GM21786 (cell line): ENCODE measurements at regions not wholly inside any gene's neighbourhood (a gene's known extent, or its start where the extent isn't known, plus 50 kb on each side); places are given as distances from the start of the nearest gene placed in this dataset.

Experiments used
- ATAC-seq: cut with Tn5 transposase; IDR thresholded peaks from one replicate; pipeline ENCODE4 v1.9.1; 2021; ENCODE audit not compliant: unreplicated experiment

DNA sequence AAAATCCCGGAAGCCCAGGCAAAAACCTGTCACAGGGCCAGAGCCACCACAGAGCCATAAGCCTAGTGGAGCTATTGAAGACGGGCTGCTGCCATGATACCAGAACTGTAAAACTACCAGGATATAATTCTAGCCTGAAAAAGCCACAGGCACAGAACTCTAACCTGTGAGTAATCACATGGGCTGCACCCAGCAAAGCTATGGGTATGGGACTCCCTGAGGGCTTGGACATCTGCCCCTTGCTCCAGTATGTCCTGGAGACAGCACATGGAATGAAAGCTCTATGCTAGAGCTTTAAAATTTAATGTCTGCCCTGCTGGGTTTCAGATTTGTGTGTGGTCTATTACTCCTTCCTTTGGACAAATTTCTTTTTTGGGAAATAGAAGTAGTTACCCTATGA, 2183.6 kb upstream of the CELF4 start:
- no peak for ATAC-seq

DNA sequence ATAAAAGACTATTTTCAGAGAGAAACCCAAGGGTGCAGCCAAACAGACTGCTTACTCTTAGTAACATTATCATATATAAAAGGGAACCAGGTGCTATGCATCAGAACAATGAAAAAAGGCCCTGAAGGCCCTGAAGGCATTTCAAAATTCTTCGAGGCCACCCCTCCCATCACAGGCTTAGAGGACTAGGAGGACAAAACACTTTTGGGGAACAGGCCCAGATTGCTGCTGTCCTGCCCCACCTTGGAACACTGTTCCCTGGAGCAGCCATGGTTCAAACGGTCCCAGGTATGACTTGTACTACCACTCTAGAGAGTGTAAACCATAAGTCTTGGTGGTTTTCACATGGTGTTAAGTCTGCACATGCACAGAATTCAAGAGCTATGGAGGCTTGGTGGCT, 2183.1 kb upstream of the CELF4 start:
- no peak for ATAC-seq

DNA sequence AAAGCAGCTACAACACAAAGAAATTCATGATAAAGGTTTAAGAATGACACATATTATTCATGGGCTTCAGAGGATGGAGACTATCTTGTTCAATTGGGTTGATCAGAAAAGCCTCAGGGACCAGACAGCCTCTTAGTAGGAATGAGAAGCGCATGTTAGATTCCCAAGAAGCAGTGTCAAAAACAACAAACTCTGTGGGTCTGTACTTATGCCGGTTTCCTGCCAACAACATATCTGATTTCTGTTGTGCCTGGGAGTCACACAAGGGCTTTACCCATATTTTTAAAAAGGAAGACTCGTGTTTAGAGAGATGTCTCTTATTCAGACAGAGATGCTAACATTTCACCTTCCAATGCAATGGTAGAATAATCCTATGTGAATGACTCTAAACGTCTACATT, 2180.6 kb upstream of the CELF4 start:
- ATAC-seq: no peak

DNA sequence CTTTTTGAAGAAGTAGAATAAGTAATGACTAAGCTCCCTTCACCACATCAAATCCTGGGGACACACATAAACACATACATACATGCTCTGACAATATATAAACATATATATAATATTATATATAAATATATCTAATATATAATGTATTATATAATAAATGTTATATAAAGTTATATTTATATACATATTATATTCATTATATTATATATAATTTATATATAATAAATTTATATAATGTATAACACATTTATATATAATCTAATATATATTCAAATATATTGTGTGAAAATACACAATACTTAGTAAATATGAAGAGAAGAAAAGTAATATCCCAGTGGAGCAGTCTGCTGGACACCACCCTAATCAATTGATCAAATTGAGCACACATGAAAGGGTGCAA, 2177.9 kb upstream of the CELF4 start:
- no peak for ATAC-seq

DNA sequence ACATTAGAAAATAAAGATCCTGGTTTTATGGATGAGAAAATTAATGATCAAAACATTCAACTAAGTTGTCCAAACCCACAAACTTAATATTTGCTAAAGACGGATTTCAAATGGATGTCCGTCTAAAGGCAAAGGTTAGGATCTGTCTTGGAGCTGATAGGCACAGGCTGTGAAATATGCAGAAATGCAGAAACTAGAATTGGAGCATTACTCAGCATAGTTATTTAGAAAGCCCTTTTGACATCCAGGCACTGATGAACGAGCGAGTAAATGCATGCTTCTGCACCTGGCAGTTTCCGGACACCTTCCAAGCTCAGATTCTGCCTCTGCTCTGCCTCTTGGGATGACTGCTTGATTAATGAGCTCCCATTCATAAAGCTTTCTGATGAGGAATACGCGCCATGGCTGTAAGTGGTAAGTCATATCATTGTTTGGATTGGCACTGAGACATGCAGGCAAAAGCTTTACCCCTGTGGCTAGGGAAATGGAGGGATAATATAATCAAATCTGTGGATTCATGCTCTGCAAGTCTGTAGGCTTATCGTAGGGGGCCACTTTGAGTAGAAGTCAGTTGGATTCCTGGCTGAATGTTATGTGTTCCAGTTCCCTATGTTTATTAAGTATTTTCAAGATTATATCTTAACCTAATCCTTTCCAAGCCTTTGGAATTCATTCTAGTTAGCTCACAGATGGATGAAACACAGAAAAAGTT, 2176.3 kb upstream of the CELF4 start:
- no peak for ATAC-seq

DNA sequence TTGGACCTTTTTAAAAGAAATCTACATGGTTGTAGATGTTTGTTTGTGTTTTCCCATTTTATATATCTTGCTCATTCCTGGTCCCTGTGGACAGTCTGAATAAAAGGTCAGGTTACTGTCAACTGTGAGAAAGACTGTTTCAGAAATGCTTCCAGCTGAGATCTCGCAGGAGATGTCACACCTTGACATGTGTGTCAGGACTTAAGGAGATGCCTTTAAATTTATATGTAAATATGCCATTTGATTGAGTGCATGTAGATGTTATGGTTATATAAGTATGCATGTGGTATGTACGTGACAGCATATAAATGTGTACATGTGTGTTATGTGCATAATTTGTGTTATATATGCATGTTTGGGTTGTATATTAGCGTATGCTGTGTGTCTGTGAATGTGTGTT, 2172.3 kb upstream of the CELF4 start:
- ATAC-seq: no peak

DNA sequence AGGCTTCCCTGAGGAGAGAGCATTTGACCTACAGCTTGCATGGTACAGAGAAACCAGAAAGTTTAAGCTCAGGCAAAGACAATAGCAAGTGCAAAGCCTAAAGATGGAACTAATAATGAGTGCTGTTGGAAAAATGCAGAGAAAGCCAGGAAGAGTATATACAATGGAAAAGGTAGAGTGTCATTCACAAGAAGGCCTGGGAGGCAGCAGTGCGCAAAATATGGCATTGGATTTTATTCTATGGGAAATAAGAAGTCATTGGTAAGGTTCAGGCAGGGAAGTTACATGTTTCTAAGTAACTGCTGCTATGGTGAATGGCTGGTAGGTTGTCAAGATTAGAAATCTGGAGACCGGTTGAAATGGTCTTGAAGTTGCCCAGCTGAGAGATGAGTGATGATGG, 2167.3 kb upstream of the CELF4 start:
- ATAC-seq: no peak

DNA sequence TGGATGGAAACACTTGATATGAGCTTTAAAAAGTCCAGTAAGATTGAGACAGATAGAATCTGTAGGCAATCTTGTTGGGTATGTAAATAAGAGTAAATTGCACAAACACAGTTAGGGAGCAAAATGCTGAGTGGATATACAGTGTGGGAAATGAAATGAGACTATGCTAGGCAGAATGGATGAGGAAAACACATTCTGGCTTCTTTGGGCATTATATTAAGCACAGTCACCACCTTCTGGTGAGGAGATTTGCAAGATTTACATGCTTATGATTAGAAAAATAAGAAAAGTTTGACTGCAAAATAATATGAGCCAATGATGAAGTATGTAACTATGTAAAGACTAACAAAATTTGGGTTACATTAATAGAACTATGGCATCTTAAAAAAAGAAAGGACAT, 2165.0 kb upstream of the CELF4 start:
- ATAC-seq: no peak

DNA sequence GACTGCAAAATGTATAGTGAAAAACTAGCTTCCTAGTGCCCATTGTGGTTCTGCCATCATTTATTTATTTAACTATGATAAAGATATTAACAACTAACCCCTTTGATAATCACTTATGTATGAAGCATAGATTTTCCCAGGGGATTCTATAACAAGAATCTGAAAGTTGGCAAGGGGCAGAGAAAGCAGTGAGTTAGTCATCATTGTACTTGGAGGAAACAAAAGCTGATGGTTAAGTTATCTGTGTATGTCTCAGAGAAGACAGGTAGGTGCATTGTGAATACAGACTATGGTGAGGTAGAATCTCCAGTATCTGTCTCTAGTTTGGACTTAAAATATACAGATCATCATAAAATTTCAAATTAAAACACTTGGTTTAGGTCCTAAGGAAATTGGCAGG, 2159.1 kb upstream of the CELF4 start:
- ATAC-seq: no peak

DNA sequence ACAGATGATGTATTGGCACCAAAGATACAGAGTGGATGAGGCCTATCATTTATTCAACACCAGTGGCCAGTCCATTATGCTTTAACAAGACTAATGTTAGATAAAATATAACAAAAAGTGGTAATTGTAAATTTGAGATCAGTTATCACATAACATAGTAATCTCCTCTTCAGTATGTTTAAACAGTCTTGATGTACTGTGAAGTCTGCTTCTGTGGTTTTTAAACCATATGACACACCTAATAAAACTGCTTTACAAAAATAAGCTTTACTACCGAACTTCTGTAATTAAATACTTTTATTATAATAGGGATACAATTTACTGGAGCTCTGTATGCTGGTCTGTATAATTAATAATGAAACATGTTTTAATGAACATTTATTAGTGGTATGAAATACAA, 2156.1 kb upstream of the CELF4 start:
- ATAC-seq: no peak

DNA sequence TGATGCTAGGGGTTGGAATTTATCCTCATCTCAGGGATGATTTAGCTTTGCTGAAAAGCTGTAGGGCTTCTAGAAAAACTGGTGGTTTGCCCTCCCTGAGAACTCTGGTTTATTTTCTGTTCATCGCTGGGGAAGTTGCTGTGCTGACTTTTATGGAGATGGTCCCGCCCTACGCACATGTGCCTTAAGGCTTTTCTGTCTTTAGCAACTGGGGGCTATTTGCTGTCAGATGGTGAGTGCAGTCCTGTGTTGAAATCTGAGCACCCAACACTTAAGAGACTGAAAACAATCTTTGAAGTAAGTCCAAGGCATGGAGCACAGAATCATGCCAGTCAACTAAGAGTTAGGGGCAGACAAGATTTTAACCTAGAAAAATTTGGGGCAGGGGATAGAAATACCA, 2148.4 kb upstream of the CELF4 start:
- ATAC-seq: no peak

DNA sequence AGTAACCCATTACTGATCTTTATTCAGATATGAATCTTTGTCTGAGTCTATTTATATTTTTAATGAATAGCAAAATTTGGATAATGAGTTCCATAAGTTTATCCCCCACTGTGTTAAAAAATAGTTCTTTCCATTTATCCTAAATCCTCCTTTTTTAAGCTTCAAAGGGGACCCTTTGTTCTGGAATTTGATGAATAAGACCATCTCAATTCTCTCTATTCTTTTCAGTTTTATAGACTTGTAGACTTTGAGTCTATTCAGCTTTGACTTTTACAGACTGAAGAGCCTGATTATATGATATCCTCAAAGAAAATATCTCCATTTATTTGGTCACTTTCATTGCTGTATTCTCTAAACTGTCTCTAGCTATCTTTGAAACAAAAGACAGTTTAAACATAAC, 2146.1 kb upstream of the CELF4 start:
- no peak for ATAC-seq

DNA sequence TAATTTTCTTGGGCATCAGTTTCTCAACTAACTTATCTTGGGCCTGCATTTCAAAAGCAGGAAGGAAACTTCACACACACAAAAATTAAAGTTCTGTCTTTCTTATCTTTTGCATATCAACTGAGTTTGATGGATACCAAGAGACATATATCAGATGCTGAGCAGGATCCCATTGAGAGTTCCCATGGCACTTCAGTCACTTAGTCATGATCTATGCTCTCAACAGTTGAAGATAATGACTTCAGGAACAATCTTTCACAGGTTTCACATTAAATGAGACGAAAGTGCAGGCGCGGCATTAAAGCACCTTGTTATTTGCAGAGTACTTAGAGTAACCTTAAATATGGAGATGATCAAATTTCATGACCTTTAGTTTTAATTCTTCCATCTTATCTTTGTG, 2139.8 kb upstream of the CELF4 start:
- ATAC-seq: no peak

DNA sequence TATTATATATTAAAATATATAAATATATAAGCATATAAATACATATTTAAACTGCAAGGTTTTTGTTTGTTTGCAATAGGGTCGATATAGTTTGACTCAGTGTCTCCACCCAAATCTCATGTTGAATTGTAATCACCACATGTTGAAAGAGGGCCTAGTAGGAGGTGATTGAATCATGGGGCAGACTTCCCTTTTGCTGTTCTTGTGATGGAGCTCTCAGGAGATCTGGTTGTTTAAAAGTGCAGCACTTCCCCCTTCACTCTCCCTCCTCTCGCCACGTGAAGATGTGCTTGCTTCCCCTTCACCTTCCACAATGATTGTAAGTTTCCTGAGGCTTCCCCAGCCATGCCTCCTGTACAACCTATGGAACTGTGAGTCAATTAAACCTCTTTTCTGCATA, 2137.3 kb upstream of the CELF4 start:
- ATAC-seq: no peak

DNA sequence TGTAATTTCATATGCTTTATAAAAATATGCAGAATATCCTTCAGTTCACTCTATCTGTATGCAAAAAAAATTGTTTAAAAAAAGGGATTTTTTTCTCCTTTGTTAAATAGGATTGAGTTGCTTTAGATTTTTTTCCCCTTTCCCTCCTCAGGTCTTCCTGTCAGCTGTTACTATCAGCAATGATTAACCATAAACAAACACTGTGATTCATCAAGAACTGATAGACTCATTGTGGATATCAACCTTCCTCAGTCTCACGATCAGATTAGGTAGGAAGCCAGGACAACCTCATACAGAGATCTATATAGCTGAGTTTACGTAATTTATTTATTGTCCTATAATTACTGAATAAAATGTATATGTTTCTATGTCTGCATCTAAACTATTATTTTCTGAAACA, 2136.2 kb upstream of the CELF4 start:
- ATAC-seq: no peak

DNA sequence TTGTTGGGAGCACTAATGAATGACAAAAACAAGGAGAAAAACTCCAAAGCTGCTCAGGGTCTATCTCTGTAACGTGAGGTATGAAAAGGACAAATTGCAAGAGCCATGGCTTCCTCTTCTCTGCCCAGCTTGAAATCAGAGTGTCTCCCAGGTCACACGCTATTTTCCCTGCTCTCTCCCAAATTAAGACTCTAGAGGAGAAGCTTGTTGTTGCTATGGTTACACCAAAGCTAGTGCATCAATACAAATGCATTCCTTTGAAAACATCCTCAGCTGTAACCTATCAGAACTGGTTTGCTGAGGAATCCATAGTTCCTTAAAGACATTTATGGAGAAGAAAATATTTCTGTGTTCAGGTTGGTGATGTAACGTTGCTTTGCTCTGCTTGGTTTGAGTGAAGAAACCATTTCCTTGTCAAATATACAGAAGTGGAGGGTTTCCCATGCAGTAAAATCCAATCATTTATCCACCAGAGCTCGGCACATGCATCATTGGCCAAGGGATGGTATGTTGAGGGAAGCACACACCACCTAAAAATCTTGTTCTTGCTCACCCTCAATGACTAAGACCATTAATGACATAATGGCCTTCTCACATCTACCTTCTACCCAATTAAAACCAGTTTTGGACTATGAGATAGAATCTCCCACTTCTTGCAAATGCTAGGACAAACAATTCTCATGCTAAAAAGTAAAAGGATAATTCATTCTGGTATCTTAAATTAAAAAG, 2135.6 kb upstream of the CELF4 start:
- ATAC-seq: no peak

DNA sequence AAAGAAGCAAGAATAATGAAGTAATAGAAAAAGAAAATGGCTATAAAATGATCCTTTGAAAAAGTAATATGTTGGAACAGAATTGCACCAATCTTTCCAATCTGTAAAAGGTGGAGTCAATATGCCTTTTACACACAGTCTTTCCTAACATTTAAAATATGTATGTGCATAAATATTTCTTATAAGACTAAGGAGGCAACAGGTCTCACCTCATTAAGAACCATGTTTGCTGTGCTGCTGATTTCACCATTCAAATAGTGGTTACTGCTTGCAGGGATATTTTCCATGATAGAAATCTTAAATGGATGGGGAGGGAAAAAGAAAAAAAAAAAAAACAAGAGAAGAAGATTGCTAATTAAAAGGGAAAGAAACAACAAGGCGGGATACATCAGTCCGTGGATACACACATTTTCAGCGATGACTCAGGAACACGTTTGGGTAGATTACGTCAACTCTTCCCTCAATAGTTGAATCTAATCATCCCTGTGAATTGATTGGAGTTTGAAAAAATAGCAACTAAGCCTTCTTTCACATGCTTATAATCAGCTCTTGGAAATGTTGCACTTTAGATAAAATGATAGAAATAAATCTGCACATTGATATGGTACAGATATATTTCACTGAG, 2133.9 kb upstream of the CELF4 start:
- no peak for ATAC-seq

DNA sequence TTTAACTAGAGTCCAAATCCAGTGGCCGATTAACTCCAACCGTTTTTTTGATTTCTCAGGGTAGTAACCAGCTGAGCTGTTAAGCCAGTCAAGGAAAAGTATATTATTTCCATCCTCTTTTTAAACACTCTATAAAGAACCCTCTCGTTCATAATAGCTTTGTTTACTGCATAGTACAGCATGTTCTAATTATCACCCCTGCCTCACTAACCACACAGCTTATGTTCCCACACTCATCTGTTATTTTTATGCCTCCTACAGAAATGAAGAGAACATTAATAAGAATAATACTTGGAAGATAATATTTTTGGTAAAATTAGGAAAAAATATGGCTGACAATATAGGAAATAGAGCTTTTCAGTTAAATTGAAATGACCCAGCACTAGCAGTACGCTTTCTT, 2132.8 kb upstream of the CELF4 start:
- no peak for ATAC-seq

DNA sequence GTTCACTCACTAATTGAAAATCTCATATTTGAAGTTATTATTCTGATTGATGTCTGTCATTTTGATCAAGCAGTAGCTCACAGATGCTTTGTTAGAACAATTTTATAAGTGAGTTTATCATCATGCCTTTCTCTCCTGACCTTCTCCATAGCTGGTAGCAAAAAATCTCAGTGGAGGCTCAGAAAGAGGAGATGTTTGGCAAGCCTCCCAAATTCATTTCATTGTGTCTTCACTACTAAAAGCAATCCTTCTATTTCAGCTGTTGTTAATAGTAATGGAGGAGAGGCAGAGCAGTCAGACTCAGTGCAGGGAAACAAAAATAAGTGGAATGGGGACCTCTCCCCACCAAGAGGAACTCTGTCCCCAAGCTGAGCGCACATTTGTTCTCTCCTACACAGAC, 2127.8 kb upstream of the CELF4 start:
- no peak for ATAC-seq

DNA sequence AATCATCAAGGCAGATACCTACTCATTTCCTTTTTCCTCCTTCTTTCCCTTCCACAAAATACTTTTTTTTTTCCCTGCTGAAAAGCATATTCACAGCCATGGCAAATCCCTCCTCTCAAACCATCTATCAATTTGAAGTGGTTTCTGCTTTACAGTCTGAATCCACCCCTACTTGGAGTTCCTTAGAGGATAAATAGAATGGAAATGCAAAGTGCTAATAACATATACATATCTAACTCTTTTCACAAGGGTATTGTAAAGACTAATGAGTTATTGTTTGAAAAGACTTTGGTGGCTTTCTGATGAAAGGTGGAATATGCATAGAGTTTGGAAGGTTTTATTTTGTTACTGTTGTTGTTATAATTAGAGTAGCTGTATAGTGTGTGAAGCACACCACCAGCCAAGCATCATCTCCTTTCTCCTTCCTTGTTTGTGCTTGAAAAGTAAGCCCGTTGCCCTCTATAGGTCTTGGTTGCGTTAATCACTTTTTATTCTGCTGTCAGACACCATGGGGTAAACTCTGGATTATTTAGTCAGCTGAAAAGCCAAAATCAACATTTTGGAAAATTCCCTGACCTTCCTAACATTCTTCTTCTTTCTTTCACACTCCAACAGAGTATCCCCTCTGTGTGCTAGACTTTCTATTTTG, 2126.9 kb upstream of the CELF4 start:
- ATAC-seq: no peak

DNA sequence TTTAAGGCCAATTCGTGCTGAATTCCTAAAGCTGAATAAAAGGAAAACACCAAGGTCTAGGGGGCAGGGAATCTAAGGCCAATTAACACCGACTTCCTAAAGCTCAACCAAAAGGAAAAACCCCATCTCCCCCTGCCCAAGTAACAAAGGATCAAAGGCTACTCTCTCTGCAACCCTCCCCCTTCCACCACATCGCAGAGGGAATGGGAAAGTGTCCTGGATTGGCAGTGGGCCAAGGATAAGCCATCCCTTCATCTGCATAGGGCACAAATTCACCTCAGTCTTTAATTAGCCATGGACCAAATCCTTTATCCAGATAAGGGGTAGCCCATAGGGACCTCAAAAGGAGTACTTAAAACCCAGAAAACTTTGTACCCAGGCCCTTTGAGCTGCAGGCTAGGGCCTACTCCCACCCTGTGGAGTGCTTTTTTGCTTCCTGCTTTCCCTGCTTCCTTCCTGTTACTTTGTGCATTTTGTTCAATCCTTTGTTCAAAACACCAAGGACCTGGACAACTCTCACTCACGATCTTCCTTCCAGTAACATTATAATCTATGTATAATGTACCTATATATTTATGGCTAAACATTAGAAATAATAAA, 2119.8 kb upstream of the CELF4 start:
- ATAC-seq: no peak

DNA sequence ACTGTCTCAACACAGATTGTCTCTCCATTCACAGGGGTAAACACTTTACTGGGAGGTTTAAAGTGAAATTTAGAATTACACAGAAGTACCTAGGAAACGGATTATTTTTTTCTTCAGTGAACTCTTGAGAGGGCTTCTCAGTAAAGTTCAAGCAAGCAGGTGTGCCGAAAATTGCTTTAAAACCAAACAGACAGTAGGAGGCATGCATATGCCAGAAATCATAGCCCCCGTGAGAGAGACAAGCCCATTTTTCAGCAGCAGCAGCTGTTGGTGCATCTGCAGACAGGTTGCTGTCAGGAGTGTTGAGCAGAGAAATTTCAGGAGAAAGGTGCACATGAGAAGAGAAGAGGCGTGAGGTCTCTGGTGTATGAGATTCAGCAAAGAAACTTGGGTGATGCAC, 2115.5 kb upstream of the CELF4 start:
- no peak for ATAC-seq
